ENCODE measurements at regions not wholly inside any gene's neighbourhood (a gene's known extent, or its start where the extent isn't known, plus 50 kb on each side); places are given as distances from the start of the nearest gene placed in this dataset.

- no peaks in the 10 kb centered on the region for H3K9me3 ChIP-seq (replicated peaks; ENCODE audit: control insufficient read depth, insufficient read depth, low read depth, low read length)
- no peaks in the 10 kb centered on the region for H3K36me3 ChIP-seq (ENCODE audit: control insufficient read depth, insufficient read depth, low read length)
- BruUV-seq (replicated peaks): no TSS peak
- no peak for ATAC-seq
- intact Hi-C loops (cut with micrococcal nuclease): no loop called here
- H2AFZ ChIP-seq (ENCODE audit: low read depth, low read length): no peak overlapping the region
- DNase-seq (ENCODE audit: extremely low read depth in 1 of 4, low spot score in 3 of 4): no peak
- no peak overlapping the region for H3K27ac ChIP-seq (ENCODE audit: extremely low read depth, low read depth, low read length)
- H3K4me2 ChIP-seq (ENCODE audit: insufficient read depth, low read length): no peak overlapping the region
- FAIRE-seq: no peak
- TF ChIP-seq RFX1 (IDR thresholded peaks at IDR 0.05) (peak; percentile 65), ZNF197 (CRISPR knock-in tag; IDR thresholded peaks at IDR 0.05; ENCODE audit: low read depth) (no peak)
- H3K79me2 ChIP-seq (ENCODE audit: control insufficient read depth, insufficient read depth, low read length): no peaks in the 10 kb centered on the region
- no peaks in the 10 kb centered on the region for H3K9me1 ChIP-seq (ENCODE audit: control insufficient read depth, insufficient read depth, low read length)
- in situ Hi-C loops (cut with MboI): no loop called here
- H3K4me1 ChIP-seq (replicated peaks in 1 of 2; ENCODE audit: control insufficient read depth in 2 of 2, insufficient read depth in 2 of 2, low read length in 2 of 2): no peaks in the 10 kb centered on the region
- POLR2A ChIA-PET: no interaction called here
- H4K20me1 ChIP-seq (replicated peaks; ENCODE audit: control insufficient read depth, insufficient read depth, low read length): no peaks in the 10 kb centered on the region
- CTCF ChIA-PET (ENCODE audit: low intra/inter-chr PET ratio): no interaction called here
- no peaks in the 10 kb centered on the region for H3K27me3 ChIP-seq (ENCODE audit: control insufficient read depth in 2 of 2, insufficient read depth in 2 of 2, low read length in 2 of 2)
- no peak overlapping the region for H3K9ac ChIP-seq (ENCODE audit: insufficient read depth in 1 of 2, low read depth in 2 of 2, low read length in 2 of 2)
- no peak overlapping the region for H3K4me3 ChIP-seq
- 1% methylated on average over 3 of the region's 3 CpGs for WGBS (ENCODE audit: insufficient coverage, low coverage, missing lambda C conversion rate)
Measured at GRCh38 chr16:82460766-82461165, 166.0 kb upstream of the CDH13 start.

DNA sequence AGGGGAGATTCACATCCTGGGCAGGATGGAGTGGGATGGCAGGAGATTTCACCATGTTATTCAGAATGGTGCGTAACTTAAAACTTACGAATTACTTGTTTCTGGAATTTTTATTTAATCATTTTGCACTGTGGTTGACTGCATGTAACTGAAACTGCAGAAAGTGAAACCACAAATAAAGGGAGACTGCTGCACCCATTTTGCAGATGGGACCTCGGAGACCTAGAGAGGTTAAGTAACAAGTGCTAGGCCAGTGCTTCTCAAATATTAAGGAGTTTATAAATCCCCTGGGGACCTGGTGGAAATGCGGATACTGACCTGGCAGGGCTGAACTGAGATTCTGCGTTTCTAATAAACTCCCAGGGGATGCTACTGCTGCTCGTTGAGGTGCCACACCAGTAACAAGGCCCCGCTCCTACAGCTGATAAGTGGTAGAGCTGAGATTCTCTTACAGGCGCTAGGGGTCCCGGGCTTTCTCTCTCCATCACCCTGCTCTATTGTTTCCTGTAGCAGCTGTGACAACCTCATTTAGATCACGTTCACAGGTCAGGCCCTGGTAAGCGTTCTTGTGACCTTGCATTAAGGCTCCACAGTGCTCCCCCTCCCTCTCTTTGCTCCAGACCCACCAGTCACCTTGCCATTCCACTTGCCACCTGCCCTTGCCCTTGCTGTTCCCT is 167.1 kb upstream of the CDH13 start:
- H3K4me1 ChIP-seq (replicated peaks in 1 of 2; ENCODE audit: control insufficient read depth in 2 of 2, insufficient read depth in 2 of 2, low read length in 2 of 2): no peaks in the 10 kb centered on the region
- no peak overlapping the region for H3K9ac ChIP-seq (ENCODE audit: insufficient read depth in 1 of 2, low read depth in 2 of 2, low read length in 2 of 2)
- ATAC-seq (no peak), DNase-seq (ENCODE audit: extremely low read depth in 1 of 4, low spot score in 3 of 4) (no peak), FAIRE-seq (no peak)
- no peak overlapping the region for H3K4me3 ChIP-seq
- no peaks in the 10 kb centered on the region for H3K36me3 ChIP-seq (ENCODE audit: control insufficient read depth, insufficient read depth, low read length)
- no peaks in the 10 kb centered on the region for H3K9me3 ChIP-seq (replicated peaks; ENCODE audit: control insufficient read depth, insufficient read depth, low read depth, low read length)
- TF ChIP-seq CHD1 (IDR thresholded peaks at IDR 0.05; ENCODE audit: low read length) (no peak), PKNOX1 (IDR thresholded peaks at IDR 0.05) (no peak), SNAPC5 (CRISPR knock-in tag; IDR thresholded peaks at IDR 0.05) (no peak), ARID4B (CRISPR knock-in tag; IDR thresholded peaks at IDR 0.05) (no peak), PYGO2 (tag; IDR thresholded peaks at IDR 0.05) (no peak)
- in situ Hi-C loops (cut with MboI): no loop called here
- H2AFZ ChIP-seq (ENCODE audit: low read depth, low read length): no peak overlapping the region
- H3K4me2 ChIP-seq (ENCODE audit: insufficient read depth, low read length): no peak overlapping the region
- POLR2A ChIA-PET: no interaction called here
- CTCF ChIA-PET (ENCODE audit: low intra/inter-chr PET ratio): no interaction called here
- no peaks in the 10 kb centered on the region for H3K9me1 ChIP-seq (ENCODE audit: control insufficient read depth, insufficient read depth, low read length)
- no TSS peak for BruUV-seq (replicated peaks)
- intact Hi-C loops (cut with micrococcal nuclease): loop anchor here (10.0 kb wide), 1 partner anchor 985 kb away; no protein-coding TSS in a partner anchor
- 1% methylated on average over 11 of the region's 11 CpGs for WGBS (ENCODE audit: insufficient coverage, low coverage, missing lambda C conversion rate)
- no peaks in the 10 kb centered on the region for H3K79me2 ChIP-seq (ENCODE audit: control insufficient read depth, insufficient read depth, low read length)
- no peaks in the 10 kb centered on the region for H4K20me1 ChIP-seq (replicated peaks; ENCODE audit: control insufficient read depth, insufficient read depth, low read length)
- no peak overlapping the region for H3K27ac ChIP-seq (ENCODE audit: extremely low read depth, low read depth, low read length)
- no peaks in the 10 kb centered on the region for H3K27me3 ChIP-seq (ENCODE audit: control insufficient read depth in 2 of 2, insufficient read depth in 2 of 2, low read length in 2 of 2)

Data from K562 (cell line).